Heart right ventricle (tissue), 16 donors: ENCODE measurements at regions not wholly inside any gene's neighbourhood (a gene's known extent, or its start where the extent isn't known, plus 50 kb on each side); places are given as distances from the start of the nearest gene placed in this dataset.

Source experiments
- ATAC-seq, 8 donors: fragments of 200-7000 bp; cut with Tn5 transposase; one replicate each; pipeline ENCODE4 v1.9.1; 2020; ENCODE audit warnings: mild to moderate bottlenecking in 8 of 8, moderate library complexity in 8 of 8, moderate number of reproducible peaks in 1 of 8
- DNase-seq, 2 donors: peaks; one replicate each; pipeline ENCODE4 v3.0.0-alpha.2; 2020
- H3K27ac ChIP-seq, 10 donors: fragments of 200-600 bp; sonication (generic) in 2 of 10; one replicate each; pipeline versions ENCODE4 v1.5.0 to v1.8.0; 2020 to 2022; ENCODE audit warnings: mild to moderate bottlenecking in 3 of 10
- H3K27me3 ChIP-seq, 7 donors: fragments of 200-600 bp; one replicate each; pipeline ENCODE4 v1.8.0; 2021 to 2022; ENCODE audit warnings: mild to moderate bottlenecking in 2 of 7
- H3K36me3 ChIP-seq, 9 donors: fragments of 200-600 bp; sonication (generic) in 1 of 9; one replicate each; pipeline versions ENCODE4 v1.5.0 to v1.8.0; 2020 to 2022; ENCODE audit warnings: mild to moderate bottlenecking in 2 of 9
- H3K4me1 ChIP-seq, 9 donors: fragments of 200-600 bp; sonication (generic) in 1 of 9; one replicate each; pipeline versions ENCODE4 v1.5.0 to v1.8.0; 2020 to 2022; ENCODE audit warnings: mild to moderate bottlenecking in 4 of 9
- H3K4me3 ChIP-seq, 10 donors: fragments of 200-600 bp; sonication (generic) in 2 of 10; one replicate each; pipeline versions ENCODE4 v1.5.0 to v1.8.0; 2020 to 2022; ENCODE audit warnings: mild to moderate bottlenecking in 7 of 10, moderate library complexity in 2 of 10
- H3K9me3 ChIP-seq, 11 donors: fragments of 200-600 bp in 10 of 11; sonication (generic) in 2 of 11; one replicate each; pipeline versions ENCODE4 v1.5.0 to v1.8.0; 2013 to 2022; ENCODE audit warnings: mild to moderate bottlenecking in 2 of 11, control low read depth in 1 of 11, moderate library complexity in 1 of 11
- WGBS, 2 donors: extraction: QIAGEN DNeasy Blood & Tissue Kit; methylation state at CpG; one replicate each; pipeline ENCODE4 v1.1.7; 2013; ENCODE audit warnings: inconsistent platforms in 1 of 2; 5-methylcytosine and 5-hydroxymethylcytosine counted together
- intact Hi-C, 10 donors: fragments of 100-400 bp; cut with DNase I; formaldehyde crosslinking; loops; one replicate each; pipeline versions ENCODE4 v1.11.1 to v1.14.2; 2022
- TF ChIP-seq, protein P1 (sequence below), 9 donors: fragments of 200-600 bp; sonication (generic) in 2 of 9; IDR thresholded peaks; one replicate each; pipeline versions ENCODE4 v1.5.0 to v1.8.0; 2021 to 2022; ENCODE audit warnings: antibody characterized with exemption in 9 of 9, mild to moderate bottlenecking in 5 of 9, moderate library complexity in 1 of 9
- donor health status: Arrhythmogenic right ventricular cardiomyopathy.
- donor health status: ischemic (EF 13 %, LVEDD 7.1; RV severe dilation, severe dysfunction).
- donor health status: healthy with polysubstance abuse.
- donor health status: DM: no; HTN: yes; CAD: no.
- donor health status: DM: no; HTN: no; CAD: no.
- donor health status: ischemic (EF 25% LVEDD 6.9; RV normal size, moderate dysfunction).
- donor health status: ischemic (EF 25% LVEDD 5.7; RV mildly dilated, moderate dysfunction).
- donor health status: healthy.
- donor health status: DM: yes; HTN: yes; CAD: no.
- donor health status: Ischemic cardiomyopathy.
- donor health status: ischemic (EF 35%, LVEDD 5.7; RV mildly dilated, moderate dysfunction).
- donor health status: nonischemic (EF 11% LVEDD 7.7; RV severe dilation, severe dysfunction).
- donor health status: DM: yes; HTN: yes; CAD: no.
- donor health status: PGD.
- donor health status: ischemic (EF 29% LVEDD 5.4; RV normal size, mild dysfunction).
- donor health status: nonischemic (EF 23%, LVEDD 6.1; RV moderate dilation, normal function).

DNA sequence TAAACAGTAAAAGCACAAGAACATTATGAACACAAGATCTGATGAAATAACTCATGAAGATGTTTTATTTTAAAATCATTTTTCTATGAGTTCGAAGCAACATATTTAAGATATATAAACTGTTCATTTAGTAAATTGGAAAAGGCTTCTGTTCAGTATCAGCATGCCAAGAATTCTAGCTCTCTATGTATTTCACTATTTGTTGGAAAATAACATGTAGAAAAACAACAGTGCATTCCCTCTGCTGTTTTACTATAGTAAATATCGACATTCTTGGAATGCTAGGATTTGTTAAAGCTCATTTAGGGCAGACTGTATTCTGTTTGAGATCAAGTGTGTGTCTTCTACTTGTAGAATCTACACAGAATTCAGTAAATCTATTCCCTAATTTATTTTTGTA, 750.2 kb downstream of the CCDC85A start:
- no peak overlapping the region for H3K4me3 ChIP-seq
- intact Hi-C loops: no loop called here
- ATAC-seq: no peak
- no peak for DNase-seq
- no peak overlapping the region for H3K27ac ChIP-seq
- no peaks in the 10 kb centered on the region for H3K36me3 ChIP-seq
- 79 to 83% methylated on average over 2 of the region's 2 CpGs for WGBS, 2 donors
- peaks cover 0 to 8% (median 0%) of the 10 kb centered on the region in 11 donors for H3K9me3 ChIP-seq
- TF ChIP-seq, protein P1, sequence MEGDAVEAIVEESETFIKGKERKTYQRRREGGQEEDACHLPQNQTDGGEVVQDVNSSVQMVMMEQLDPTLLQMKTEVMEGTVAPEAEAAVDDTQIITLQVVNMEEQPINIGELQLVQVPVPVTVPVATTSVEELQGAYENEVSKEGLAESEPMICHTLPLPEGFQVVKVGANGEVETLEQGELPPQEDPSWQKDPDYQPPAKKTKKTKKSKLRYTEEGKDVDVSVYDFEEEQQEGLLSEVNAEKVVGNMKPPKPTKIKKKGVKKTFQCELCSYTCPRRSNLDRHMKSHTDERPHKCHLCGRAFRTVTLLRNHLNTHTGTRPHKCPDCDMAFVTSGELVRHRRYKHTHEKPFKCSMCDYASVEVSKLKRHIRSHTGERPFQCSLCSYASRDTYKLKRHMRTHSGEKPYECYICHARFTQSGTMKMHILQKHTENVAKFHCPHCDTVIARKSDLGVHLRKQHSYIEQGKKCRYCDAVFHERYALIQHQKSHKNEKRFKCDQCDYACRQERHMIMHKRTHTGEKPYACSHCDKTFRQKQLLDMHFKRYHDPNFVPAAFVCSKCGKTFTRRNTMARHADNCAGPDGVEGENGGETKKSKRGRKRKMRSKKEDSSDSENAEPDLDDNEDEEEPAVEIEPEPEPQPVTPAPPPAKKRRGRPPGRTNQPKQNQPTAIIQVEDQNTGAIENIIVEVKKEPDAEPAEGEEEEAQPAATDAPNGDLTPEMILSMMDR (IDR thresholded peaks at IDR 0.05): no peak
- no peaks in the 10 kb centered on the region for H3K27me3 ChIP-seq
- H3K4me1 ChIP-seq: no peaks in the 10 kb centered on the region

DNA sequence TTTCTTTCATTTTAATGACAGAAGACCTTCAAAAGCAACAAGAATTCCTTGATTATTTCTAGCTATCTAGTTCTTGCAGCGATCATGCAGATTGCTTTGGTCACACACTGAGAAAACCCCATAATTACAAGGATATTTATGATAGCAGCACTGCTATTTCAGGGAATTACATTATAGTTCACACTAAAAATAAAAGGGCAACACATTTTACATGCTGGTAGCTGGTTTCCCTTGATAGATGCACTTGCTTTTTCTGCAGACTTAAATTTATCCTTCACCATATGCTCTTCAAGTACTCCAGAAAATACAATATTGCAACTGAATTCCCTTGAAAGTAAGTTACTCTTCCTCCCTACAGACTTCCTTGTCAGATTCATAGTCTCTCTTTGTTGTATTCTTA, 751.1 kb downstream of the CCDC85A start:
- no peak overlapping the region for H3K27ac ChIP-seq
- H3K4me3 ChIP-seq: no peak overlapping the region
- 77 to 82% methylated on average over 1 of the region's 1 CpG for WGBS, 2 donors
- intact Hi-C loops: no loop called here
- ATAC-seq: no peak
- no peaks in the 10 kb centered on the region for H3K36me3 ChIP-seq
- no peaks in the 10 kb centered on the region for H3K27me3 ChIP-seq
- DNase-seq: no peak
- peaks cover 0 to 4% (median 0%) of the 10 kb centered on the region in 11 donors for H3K9me3 ChIP-seq
- no peaks in the 10 kb centered on the region for H3K4me1 ChIP-seq
- TF ChIP-seq, protein P1 (IDR thresholded peaks at IDR 0.05): no peak

DNA sequence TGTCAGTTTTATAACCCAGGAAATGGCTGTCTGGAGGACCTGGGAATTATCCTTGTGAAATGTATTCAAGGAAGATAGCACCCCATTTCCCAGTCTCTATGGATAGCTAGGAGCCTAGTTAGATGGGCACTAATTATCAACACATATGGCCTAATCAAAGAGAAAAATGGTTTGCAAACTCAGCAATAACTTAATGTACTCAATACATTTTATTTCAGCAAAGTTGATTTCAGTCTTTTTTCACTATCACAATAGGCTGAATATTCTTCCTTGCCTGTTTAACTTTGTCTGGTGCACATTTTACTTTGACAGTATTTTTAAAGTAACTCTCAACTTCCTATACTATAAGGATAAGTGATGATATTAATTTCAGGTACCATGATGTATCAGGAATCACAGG, 756.3 kb downstream of the CCDC85A start:
- no peak for ATAC-seq
- intact Hi-C loops: no loop called here
- Histone ChIP-seq H3K9me3 (peaks cover 0 to 8% (median 0%) of the 10 kb centered on the region in 11 donors), H3K36me3 (no peaks in the 10 kb centered on the region), H3K4me1 (no peaks in the 10 kb centered on the region), H3K27me3 (no peaks in the 10 kb centered on the region), H3K4me3 (no peak overlapping the region), H3K27ac (no peak overlapping the region)
- TF ChIP-seq, protein P1 (IDR thresholded peaks at IDR 0.05): no peak
- DNase-seq: no peak

DNA sequence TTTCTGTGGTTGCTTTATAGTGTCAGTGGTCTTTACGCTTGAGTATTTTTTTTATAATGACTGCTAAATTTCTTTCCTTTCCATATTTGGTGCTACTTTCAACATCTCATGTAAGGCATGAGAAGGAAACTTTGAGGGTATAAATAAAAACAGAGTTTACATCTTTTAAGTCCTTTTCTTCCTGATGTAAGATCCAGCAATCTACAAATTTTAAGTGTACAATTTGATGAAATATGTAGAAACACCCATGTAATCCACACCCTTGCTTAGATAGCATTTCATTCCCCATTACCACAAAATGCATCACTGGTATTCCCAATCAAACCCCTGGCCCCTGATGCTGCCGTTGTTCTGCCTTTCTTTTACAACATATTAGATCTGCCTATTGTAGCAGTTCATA, 769.1 kb downstream of the CCDC85A start:
- Histone ChIP-seq H3K4me3 (no peak overlapping the region), H3K36me3 (no peaks in the 10 kb centered on the region), H3K27ac (no peak overlapping the region), H3K4me1 (no peaks in the 10 kb centered on the region), H3K9me3 (peaks cover 0 to 23% (median 10%) of the 10 kb centered on the region in 11 donors), H3K27me3 (no peaks in the 10 kb centered on the region)
- intact Hi-C loops: no loop called here
- TF ChIP-seq, protein P1 (IDR thresholded peaks at IDR 0.05): no peak
- WGBS, 2 donors: 83 to 88% methylated on average over 2 of the region's 2 CpGs
- no peak for DNase-seq
- ATAC-seq: no peak

DNA sequence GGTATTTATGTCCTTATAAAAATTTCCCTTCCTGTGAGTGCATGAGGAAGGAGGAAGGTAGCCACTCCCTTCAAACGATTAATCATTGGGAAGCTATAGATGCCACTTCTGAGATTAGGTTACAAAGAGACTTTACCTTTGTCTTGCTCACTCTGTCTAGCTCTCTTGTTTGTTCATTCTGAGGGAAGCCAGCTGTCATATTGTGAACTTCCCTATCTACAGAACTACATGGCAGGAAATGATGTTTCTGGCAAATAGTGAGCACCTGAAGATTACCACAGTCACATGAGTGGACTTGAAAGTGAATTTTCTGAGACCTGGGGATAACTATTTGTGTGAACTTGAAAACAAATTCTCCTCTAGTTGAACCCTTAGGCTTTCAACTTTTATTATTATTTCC, 776.8 kb downstream of the CCDC85A start:
- no peak for ATAC-seq
- intact Hi-C loops: no loop called here
- Histone ChIP-seq H3K27ac (no peak overlapping the region), H3K4me1 (no peaks in the 10 kb centered on the region), H3K36me3 (no peaks in the 10 kb centered on the region), H3K27me3 (no peaks in the 10 kb centered on the region), H3K4me3 (no peak overlapping the region), H3K9me3 (peaks cover 0 to 45% (median 9%) of the 10 kb centered on the region in 11 donors)
- no peak for DNase-seq
- TF ChIP-seq, protein P1 (IDR thresholded peaks at IDR 0.05): no peak
- WGBS, 2 donors: 63 to 85% methylated on average over 1 of the region's 1 CpG
